NCI-H1436 (cell line): ENCODE measurements at regions not wholly inside any gene's neighbourhood (a gene's known extent, or its start where the extent isn't known, plus 50 kb on each side); places are given as distances from the start of the nearest gene placed in this dataset.
"Not testable (repeated sequence)": the region's sequence is repeated elsewhere in the genome, so short reads cannot be mapped to it uniquely, and the experiment has no call there.

Source experiments
- DNase-seq: peaks from one replicate; lab custom pipeline; 2025; lab: John Stamatoyannopoulos, UW

GRCh38 chr18:30446605-30447004 is 595.9 kb downstream of the DSC3 start:
- DNase-seq, result no peak

GRCh38 chr18:30444544-30444943 is 598.0 kb downstream of the DSC3 start:
- no peak for DNase-seq

DNA sequence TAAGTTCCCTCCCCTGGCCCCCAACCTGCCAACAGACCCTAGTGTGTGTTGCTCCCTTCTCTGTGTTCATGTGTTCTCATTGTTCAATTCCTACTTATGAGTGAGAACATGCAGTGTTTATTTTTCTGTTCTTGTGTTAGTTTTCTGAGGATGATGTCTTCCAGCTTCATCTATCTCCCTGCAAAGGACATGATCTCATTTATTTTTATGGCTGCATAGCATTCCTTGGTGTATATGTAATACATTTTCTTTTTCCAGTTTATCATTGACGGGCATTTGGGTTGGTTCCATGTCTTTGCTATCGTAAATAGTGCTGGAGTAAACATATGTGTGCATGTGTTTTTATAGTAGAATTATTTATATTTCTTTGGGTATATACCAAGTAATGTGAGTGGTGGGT is 602.2 kb downstream of the DSC3 start:
- DNase-seq, result no peak

DNA sequence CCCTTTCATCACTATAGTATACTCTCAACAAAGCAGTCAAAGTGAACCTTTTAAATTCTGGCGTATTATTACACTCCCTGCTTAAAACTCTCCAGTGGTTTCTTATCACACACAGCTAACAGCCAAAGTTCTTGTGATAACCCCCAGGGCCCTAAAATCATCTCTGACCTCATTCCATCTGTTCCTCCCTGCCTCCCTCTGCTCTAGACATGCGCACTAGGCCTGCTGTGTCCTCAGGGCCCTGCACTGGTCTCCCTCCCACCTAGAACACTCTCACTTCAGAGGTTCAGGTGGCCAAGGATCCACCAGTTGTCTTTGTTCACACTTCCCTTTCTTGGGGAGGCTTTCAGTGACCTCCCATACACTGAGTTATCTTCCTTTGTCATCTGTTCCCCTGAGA is 603.4 kb downstream of the DSC3 start:
- no peak for DNase-seq

DNA sequence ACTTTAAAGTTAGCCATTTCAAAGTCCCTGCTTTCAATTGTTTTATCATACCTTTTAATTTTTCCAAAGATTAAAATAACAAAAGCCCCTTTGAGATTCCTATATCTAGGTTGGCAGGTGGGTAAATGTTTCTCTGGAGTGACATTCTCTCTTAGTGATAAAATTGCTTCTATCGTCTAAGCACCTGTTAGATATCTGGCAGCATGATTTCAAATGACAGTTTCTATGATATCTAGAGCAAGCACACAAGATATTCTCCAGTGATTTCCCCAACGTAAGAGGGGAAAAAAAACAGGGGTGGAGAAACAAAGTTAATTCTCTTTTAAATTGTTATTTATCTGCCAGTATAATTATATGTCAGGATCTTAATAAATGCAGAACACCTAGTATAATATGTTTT is 610.2 kb downstream of the DSC3 start:
- DNase-seq, result no peak

DNA sequence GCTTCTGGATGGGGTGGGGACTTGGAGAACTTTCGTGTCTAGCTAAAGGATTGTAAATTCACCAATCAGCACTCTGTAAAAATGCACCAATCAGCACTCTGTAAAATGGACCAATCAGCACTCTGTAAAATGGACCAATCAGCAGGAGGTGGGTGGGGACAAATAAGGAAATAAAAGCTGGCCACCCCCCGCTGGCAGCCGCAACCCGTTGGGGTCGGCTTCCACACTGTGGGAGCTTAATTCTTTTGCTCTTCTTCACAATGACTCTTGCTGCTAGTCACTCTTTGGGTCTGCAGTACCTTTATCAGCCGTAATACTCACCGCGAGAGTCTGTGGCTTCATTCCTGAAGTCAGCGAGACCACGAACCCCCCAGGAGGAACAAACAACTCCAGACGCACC is 623.1 kb downstream of the DSC3 start:
- not testable (repeated sequence) for DNase-seq

GRCh38 chr18:30415903-30416302 is 626.6 kb downstream of the DSC3 start:
- no peak for DNase-seq

GRCh38 chr18:30409120-30409519 is 633.4 kb downstream of the DSC3 start:
- DNase-seq, result no peak

- no peak for DNase-seq
Observed at GRCh38 chr18:30406728-30407127, 635.8 kb downstream of the DSC3 start.

GRCh38 chr18:30405038-30405437 is 637.5 kb downstream of the DSC3 start:
- no peak for DNase-seq

- no peak for DNase-seq
Observed at GRCh38 chr18:30404422-30404821, 638.1 kb downstream of the DSC3 start.

- no peak for DNase-seq
Observed at GRCh38 chr18:30403278-30403677, 639.3 kb downstream of the DSC3 start.

- DNase-seq, result no peak
Observed at GRCh38 chr18:30387401-30387800, 655.1 kb downstream of the DSC3 start.

GRCh38 chr18:30386624-30387023 is 655.9 kb downstream of the DSC3 start:
- DNase-seq, result no peak

DNA sequence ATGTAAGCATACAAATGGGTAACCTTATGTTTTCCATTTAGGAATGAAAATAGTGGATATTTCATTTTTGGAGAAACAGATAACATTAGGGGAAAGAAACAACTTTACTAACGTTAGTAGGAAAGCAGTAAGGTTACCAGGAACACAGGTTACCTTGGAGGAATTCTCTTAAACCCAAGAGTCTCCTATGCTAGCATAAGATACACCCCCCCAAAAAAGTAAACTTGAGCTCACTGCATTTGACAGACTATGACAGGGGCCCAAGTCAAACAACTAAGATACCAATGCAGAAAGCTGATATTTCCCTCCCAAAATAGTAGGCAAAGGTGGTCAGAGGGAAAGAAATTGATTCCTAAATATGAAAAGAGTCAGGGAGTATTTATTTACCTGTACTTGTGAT is 656.9 kb downstream of the DSC3 start:
- DNase-seq, result no peak

- DNase-seq, result no peak
Observed at GRCh38 chr18:30381826-30382225, 660.7 kb downstream of the DSC3 start.

DNA sequence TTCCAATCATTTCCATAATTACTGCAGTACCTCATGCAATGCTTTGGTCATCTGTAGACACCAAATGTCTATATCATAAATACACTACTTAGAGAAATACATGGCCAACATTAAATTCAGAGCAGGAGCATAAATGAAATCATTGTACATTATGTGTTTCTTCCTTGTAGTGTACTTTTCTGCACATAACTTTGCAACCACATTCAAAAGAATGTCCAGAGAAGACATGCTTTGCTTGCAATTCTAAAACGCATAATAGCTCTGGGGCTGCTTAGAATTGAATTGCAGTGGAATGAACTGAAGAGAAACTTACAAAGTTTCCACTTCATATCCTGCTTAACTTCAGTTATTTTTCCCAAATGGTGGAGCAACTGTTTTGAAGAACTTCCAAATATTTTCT is 664.4 kb downstream of the DSC3 start:
- no peak for DNase-seq

DNA sequence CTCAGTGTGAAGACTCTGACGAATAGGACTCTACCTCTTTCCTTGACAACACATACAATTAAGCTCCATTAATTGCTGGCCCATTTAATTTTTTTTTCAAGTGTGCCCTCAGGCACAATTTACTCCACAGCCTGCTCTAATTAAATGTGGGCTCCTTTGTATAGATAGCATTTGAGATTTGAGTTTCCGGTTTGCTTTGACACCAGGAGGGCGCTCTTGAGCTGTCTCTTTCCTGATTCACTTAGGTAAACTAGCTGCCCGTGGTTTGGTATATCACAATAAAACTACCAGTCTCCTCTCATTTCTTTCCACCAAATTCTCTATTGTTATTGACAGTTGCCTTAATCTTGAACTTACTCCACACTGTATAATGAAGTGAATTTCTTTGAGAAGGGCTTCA is 666.0 kb downstream of the DSC3 start:
- peak; percentile 13 for DNase-seq

- DNase-seq, result no peak
Observed at GRCh38 chr18:30361864-30362540, 680.5 kb downstream of the DSC3 start.

- no peak for DNase-seq
Observed at GRCh38 chr18:30359521-30359920, 683.0 kb downstream of the DSC3 start.

- no peak for DNase-seq
Observed at GRCh38 chr18:30358555-30358954, 684.0 kb downstream of the DSC3 start.

GRCh38 chr18:30352551-30353168 is 689.9 kb downstream of the DSC3 start:
- no peak for DNase-seq

GRCh38 chr18:30350263-30350662 is 692.3 kb downstream of the DSC3 start:
- no peak for DNase-seq

DNA sequence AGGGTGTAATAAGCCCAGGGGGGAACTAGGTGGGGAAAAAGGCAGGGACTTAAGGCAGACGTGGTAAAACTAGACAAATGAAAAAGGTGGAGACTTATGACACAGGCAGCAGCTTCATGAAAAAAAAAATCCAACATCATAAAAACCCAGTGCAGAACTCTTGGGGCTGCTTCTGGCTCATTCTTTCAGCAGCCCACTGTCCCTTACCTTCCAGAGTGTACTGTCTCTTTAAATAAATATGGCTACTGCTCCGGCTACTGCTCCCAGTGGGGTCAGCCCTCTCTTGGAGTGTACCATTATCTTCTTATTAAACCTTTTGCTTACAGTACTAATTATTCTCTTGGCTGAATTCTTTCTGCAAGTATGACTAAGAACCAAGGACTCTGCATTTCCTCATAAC is 699.5 kb downstream of the DSC3 start:
- DNase-seq, result no peak
